Lower leg skin (tissue), 4 donors: ENCODE measurements at regions not wholly inside any gene's neighbourhood (a gene's known extent, or its start where the extent isn't known, plus 50 kb on each side); places are given as distances from the start of the nearest gene placed in this dataset.
"Not testable (repeated sequence)": the region's sequence is repeated elsewhere in the genome, so short reads cannot be mapped to it uniquely, and the experiment has no call there.

Experiments
- DNase-seq, 2 donors: peaks; one replicate each; pipeline ENCODE4 v3.0.0-alpha.2; 2019; ENCODE audit warnings: low spot score in 2 of 2
- H3K4me3 ChIP-seq: fragments of 200-600 bp; sonication (generic); 2 replicates; pipeline ENCODE4 v1.5.1; 2017; ENCODE audit warnings: mild to moderate bottlenecking, low read depth; ENCODE audit not compliant: poor library complexity, severe bottlenecking
- POLR2A ChIP-seq, 2 donors: fragments of 450-650 bp; IDR thresholded peaks; one replicate each; pipeline ENCODE4 v1.6.1; 2016 to 2017; ENCODE audit warnings: antibody characterized with exemption in 2 of 2, mild to moderate bottlenecking in 1 of 2, moderate library complexity in 1 of 2
- WGBS, 2 donors: methylation state at CpG; one replicate each; pipeline ENCODE4 v1.1.5; 2018; 5-methylcytosine and 5-hydroxymethylcytosine counted together
- intact Hi-C: fragments of 100-400 bp; cut with DNase I; formaldehyde crosslinking; loops from one replicate; pipeline ENCODE4 v1.15.0; 2023; ENCODE audit warnings: low total_unique reads
- TF ChIP-seq, protein P1 (sequence below), 3 donors: fragments of 450-650 bp; IDR thresholded peaks; one replicate each; pipeline ENCODE4 v1.5.1; 2016; ENCODE audit warnings: antibody characterized with exemption in 3 of 3, mild to moderate bottlenecking in 3 of 3, moderate library complexity in 2 of 3

DNA sequence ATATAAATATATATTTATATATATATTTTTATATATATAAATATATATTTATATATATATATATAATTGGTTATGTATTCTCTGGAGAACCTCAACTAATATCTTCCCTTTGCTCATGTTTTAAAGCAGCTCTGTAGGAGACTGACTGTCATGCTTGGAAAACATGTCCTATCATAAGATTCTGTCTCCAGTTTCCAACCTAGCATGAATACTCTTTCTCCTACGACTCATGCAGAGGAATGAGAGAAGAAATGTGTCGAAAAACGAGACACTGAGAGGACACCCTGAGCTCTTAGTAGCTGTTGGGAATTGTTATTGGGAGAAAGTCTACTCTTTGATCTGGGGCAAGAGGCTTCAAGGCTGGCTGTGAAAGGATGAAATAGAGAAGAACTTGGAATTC is 166.5 kb upstream of the SLIT2 start:
- H3K4me3 ChIP-seq = no peak overlapping the region
- DNase-seq = no peak
- intact Hi-C loops = no loop called here
- WGBS, 2 donors = 85 to 86% methylated on average over 3 of the region's 3 CpGs
- TF ChIP-seq POLR2A (IDR thresholded peaks at IDR 0.05) = no peak
- TF ChIP-seq, protein P1, sequence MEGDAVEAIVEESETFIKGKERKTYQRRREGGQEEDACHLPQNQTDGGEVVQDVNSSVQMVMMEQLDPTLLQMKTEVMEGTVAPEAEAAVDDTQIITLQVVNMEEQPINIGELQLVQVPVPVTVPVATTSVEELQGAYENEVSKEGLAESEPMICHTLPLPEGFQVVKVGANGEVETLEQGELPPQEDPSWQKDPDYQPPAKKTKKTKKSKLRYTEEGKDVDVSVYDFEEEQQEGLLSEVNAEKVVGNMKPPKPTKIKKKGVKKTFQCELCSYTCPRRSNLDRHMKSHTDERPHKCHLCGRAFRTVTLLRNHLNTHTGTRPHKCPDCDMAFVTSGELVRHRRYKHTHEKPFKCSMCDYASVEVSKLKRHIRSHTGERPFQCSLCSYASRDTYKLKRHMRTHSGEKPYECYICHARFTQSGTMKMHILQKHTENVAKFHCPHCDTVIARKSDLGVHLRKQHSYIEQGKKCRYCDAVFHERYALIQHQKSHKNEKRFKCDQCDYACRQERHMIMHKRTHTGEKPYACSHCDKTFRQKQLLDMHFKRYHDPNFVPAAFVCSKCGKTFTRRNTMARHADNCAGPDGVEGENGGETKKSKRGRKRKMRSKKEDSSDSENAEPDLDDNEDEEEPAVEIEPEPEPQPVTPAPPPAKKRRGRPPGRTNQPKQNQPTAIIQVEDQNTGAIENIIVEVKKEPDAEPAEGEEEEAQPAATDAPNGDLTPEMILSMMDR (IDR thresholded peaks at IDR 0.05) = no peak

DNA sequence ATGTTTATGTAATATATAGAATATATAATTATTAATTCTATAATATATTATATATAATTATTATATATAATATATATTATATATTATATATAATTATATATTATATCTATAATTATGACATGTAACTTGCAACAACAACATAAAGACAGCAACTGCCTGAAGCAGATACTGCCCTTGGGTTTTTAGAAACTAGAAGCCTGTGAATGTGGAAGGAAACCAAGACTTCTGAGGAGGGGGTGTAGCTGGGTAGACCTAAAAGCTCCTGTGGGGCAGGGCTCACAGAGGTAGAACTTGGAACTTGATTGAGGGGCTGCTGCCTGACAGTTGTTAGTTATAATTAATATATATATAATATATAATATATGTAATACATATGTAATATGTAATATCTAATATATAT is 167.2 kb upstream of the SLIT2 start:
- TF ChIP-seq, protein P1 (IDR thresholded peaks at IDR 0.05) = no peak
- TF ChIP-seq POLR2A (IDR thresholded peaks at IDR 0.05) = no peak
- intact Hi-C loops = no loop called here

DNA sequence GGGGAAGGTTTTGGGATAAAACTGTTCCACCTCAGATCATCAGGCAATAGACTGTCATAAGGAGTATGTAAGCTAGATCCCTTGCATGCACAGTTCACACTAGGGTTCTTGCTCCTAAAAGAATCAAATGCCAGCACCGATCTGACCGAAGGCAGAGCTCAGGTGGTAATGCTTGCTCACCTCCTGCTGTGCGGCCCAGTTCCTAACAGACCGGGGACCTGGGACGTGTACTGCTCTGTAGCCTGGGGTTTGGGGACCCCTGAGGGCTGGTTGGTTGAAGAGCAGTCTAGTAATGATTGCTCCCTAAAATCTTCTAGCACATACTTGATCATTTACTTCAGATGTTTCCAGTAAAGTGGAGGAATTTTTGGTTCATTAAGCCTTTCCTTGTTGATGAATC is 173.1 kb upstream of the SLIT2 start:
- TF ChIP-seq, protein P1 (IDR thresholded peaks at IDR 0.05) = no peak
- TF ChIP-seq POLR2A (IDR thresholded peaks at IDR 0.05) = no peak
- no peak for DNase-seq
- WGBS, 2 donors = 88% methylated on average over 5 of the region's 5 CpGs
- intact Hi-C loops = no loop called here
- no peak overlapping the region for H3K4me3 ChIP-seq

More for the DNA sequence above, 167.2 kb upstream of the SLIT2 start:
- no peak for DNase-seq
- no peak overlapping the region for H3K4me3 ChIP-seq

DNA sequence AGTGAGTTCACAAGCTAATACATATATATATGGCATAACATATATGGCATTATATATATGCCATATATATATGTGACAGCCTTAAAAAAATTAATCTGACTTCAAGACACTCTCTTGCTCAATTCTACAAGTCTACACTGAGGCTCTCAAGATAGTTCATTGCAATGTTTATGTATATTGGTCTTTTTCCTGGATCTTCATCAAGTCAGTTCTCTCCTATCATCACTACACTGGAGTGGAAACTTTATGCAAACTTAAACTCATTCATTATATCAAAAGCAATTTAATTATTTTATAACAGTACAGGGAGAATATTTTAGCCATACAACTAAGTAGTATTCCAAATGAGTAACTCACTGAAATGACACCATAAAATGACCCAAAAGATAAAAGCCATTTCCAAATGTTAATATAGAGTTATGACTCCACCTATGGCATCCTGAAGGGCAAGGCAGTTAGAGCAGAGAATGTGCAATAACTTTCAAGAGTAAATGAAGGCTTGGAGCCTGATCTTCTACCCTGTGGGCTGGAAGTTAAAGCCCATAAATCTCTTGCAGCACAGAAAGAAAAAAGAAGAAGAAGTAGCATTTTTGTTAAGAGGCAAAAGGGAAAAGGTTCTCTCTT is 176.3 kb upstream of the SLIT2 start:
- TF ChIP-seq POLR2A (IDR thresholded peaks at IDR 0.05) = no peak
- TF ChIP-seq, protein P1 (IDR thresholded peaks at IDR 0.05) = no peak
- no peak for DNase-seq
- no peak overlapping the region for H3K4me3 ChIP-seq
- intact Hi-C loops = no loop called here

DNA sequence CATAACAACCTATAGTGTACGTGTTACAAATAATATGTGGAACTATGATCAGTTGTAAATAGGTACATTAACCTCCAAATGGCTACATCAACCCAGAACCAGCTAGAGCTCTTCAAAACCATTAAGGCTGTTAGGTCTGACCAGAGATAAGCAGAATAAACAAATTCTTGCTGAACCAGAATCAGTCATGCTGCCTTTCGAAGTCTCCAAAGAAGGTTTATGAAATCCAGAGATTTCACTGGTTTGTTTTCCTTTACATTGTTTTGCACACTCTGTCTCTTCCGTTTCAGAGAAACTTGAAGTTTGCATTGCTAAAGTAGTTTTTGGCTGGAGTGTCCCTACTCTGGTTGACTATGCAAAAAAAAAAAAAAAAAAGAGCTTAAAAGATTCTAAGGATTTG is 177.3 kb upstream of the SLIT2 start:
- intact Hi-C loops = no loop called here
- no peak for DNase-seq
- TF ChIP-seq, protein P1 (IDR thresholded peaks at IDR 0.05) = no peak
- WGBS, 2 donors = 77 to 80% methylated on average over 3 of the region's 3 CpGs
- no peak overlapping the region for H3K4me3 ChIP-seq

DNA sequence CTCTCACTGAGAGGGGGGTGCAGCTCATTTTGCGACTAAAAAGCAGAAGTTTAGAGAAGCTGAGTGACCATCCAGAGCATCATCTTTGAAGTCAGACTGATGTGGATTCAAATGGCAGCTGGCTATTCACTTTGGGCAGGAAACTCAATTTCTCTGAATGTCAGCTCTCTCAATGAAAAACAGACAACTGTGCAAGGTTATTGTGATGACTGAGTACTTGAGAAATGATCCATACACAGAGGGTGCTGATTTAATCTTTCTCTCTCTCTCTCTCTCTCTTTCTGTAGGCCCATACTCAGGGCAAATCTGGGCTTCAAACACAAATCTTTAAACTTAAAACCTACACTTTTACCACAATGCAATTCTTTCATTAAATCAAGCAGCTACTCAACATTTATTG is 185.8 kb upstream of the SLIT2 start:
- 66 to 74% methylated on average over 1 of the region's 1 CpG for WGBS, 2 donors
- intact Hi-C loops = no loop called here
- TF ChIP-seq POLR2A (IDR thresholded peaks at IDR 0.05) = no peak
- TF ChIP-seq, protein P1 (IDR thresholded peaks at IDR 0.05) = no peak
- no peak overlapping the region for H3K4me3 ChIP-seq
- no peak for DNase-seq

DNA sequence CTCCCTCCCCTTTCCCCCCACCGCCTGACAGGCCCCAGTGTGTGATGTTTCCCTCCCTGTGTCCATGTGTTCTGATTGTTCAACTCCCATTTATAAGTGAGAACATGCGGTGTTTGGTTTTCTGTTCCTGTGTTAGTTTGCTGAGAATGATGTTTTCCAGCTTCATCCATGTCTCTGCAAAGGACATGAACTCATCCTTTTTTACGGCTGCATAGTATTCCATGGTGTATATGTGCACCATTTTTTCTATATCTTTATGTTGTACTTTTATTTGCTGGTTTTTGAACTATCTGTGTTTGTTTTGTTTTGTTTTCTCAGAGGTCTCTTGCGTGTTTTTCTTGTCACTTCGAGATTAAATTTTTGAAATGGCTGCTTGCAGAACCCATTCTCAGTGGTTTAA is 188.8 kb upstream of the SLIT2 start:
- DNase-seq, intact Hi-C loops, H3K4me3 ChIP-seq: not testable (repeated sequence)
- 94% methylated on average over 5 of the region's 5 CpGs for WGBS, 2 donors
